ENCODE measurements at regions not wholly inside any gene's neighbourhood (a gene's known extent, or its start where the extent isn't known, plus 50 kb on each side); places are given as distances from the start of the nearest gene placed in this dataset.
"Not testable (repeated sequence)": the region's sequence is repeated elsewhere in the genome, so short reads cannot be mapped to it uniquely, and the experiment has no call there.

GRCh38 chr7:94797404-94797803 lies 110.0 kb upstream of the PPP1R9A start:
- not testable (repeated sequence) for TF ChIP-seq CTCF (IDR thresholded peaks at IDR 0.05; ENCODE audit: poor library complexity); EZH2 (IDR thresholded peaks at IDR 0.05; ENCODE audit: borderline replicate concordance)
